Loucy (cell line): ENCODE measurements at regions not wholly inside any gene's neighbourhood (a gene's known extent, or its start where the extent isn't known, plus 50 kb on each side); places are given as distances from the start of the nearest gene placed in this dataset.

Experiments
- EZH2phosphoT487 ChIP-seq: fragments of 200-600 bp; IDR thresholded peaks from 2 replicates; pipeline ENCODE4 v1.6.1; 2018; ENCODE audit warnings: antibody characterized with exemption, mild to moderate bottlenecking, moderate library complexity, borderline replicate concordance
- TF ChIP-seq, protein P1 (sequence below): fragments of 200-600 bp; sonication (generic); conservative IDR thresholded peaks from 2 replicates; pipeline ENCODE4 v1.5.1; 2014; ENCODE audit warnings: mild to moderate bottlenecking, antibody characterized with exemption, low read length

DNA sequence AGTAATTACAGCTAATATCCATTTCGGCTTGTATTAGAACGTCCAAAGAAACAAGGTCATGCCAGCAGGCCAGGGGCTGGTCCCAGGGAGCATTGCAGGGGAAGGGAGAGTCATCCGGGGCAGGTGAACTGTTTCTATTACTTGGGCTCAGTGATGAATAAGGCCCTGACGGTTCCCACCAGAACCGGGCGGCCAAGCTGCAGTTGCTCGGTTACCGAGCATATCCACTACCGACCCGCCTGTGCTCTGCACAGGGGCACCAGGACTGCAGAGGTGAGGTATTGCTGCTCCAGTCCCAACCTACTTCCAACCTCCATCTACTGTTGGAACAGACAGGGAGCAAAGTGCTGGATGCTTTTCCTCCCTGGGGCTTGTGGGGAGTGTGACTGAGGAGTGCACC, 295.5 kb downstream of the MAF start:
- TF ChIP-seq, protein P1, sequence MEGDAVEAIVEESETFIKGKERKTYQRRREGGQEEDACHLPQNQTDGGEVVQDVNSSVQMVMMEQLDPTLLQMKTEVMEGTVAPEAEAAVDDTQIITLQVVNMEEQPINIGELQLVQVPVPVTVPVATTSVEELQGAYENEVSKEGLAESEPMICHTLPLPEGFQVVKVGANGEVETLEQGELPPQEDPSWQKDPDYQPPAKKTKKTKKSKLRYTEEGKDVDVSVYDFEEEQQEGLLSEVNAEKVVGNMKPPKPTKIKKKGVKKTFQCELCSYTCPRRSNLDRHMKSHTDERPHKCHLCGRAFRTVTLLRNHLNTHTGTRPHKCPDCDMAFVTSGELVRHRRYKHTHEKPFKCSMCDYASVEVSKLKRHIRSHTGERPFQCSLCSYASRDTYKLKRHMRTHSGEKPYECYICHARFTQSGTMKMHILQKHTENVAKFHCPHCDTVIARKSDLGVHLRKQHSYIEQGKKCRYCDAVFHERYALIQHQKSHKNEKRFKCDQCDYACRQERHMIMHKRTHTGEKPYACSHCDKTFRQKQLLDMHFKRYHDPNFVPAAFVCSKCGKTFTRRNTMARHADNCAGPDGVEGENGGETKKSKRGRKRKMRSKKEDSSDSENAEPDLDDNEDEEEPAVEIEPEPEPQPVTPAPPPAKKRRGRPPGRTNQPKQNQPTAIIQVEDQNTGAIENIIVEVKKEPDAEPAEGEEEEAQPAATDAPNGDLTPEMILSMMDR: no peak
- TF ChIP-seq EZH2phosphoT487: no peak
